Neural progenitor cell (in vitro differentiated cells): ENCODE measurements at regions not wholly inside any gene's neighbourhood (a gene's known extent, or its start where the extent isn't known, plus 50 kb on each side); places are given as distances from the start of the nearest gene placed in this dataset.
A peak's percentile ranks its signal among the peaks of the same experiment; 100 is the strongest.

ENCODE experiments used
- DNase-seq: peaks from one replicate; pipeline ENCODE4 v3.0.0-alpha.2; 2016; ENCODE audit warnings: low spot score
- H2AFZ ChIP-seq: fragments of 200-600 bp; sonication (generic); replicated peaks from 2 replicates; pipeline ENCODE4 v1.6.1; 2016; ENCODE audit warnings: antibody characterized with exemption
- H3F3A ChIP-seq: fragments of 200-600 bp; sonication (generic); 2 replicates; pipeline ENCODE4 v1.6.1; 2016; ENCODE audit warnings: antibody characterized with exemption, low read depth
- H3K27ac ChIP-seq: fragments of 200-600 bp; sonication (generic); 2 replicates; pipeline ENCODE4 v1.5.1; 2016; ENCODE audit warnings: mild to moderate bottlenecking
- H3K27me3 ChIP-seq: fragments of 200-600 bp; sonication (generic); 2 replicates; pipeline ENCODE4 v1.6.1; 2016; ENCODE audit warnings: mild to moderate bottlenecking, moderate library complexity
- H3K36me3 ChIP-seq: fragments of 200-600 bp; sonication (generic); 2 replicates; pipeline ENCODE4 v1.5.1; 2016
- H3K4me1 ChIP-seq: fragments of 200-600 bp; sonication (generic); 2 replicates; pipeline ENCODE4 v1.6.1; 2016; ENCODE audit warnings: mixed run types
- H3K4me2 ChIP-seq: fragments of 200-600 bp; sonication (generic); 2 replicates; pipeline ENCODE4 v1.6.1; 2016
- H3K4me3 ChIP-seq: fragments of 200-600 bp; sonication (generic); 2 replicates; pipeline ENCODE4 v1.5.1; 2016
- H3K79me2 ChIP-seq: fragments of 200-600 bp; sonication (generic); 2 replicates; pipeline ENCODE4 v1.6.1; 2016; ENCODE audit warnings: low read depth
- H3K9ac ChIP-seq: fragments of 200-600 bp; sonication (generic); 2 replicates; pipeline ENCODE4 v1.6.1; 2016
- H3K9me3 ChIP-seq: fragments of 200-600 bp; sonication (generic); 2 replicates; pipeline ENCODE4 v1.5.1; 2016; ENCODE audit warnings: low read depth
- H4K20me1 ChIP-seq: fragments of 200-600 bp; sonication (generic); 2 replicates; pipeline ENCODE4 v1.6.1; 2016; ENCODE audit warnings: low read depth
- H3K27ac Mint-ChIP-seq: 3 replicates; pipeline ENCODE4 v1.8.0; 2021; ENCODE audit warnings: mixed read lengths
- H3K27me3 Mint-ChIP-seq: 2 replicates; pipeline ENCODE4 v1.8.0; 2022; ENCODE audit warnings: low read depth, mild to moderate bottlenecking, inconsistent platforms, moderate library complexity, mixed read lengths; ENCODE audit not compliant: insufficient read depth
- H3K36me3 Mint-ChIP-seq: 3 replicates; pipeline ENCODE4 v1.8.0; 2021; ENCODE audit warnings: mixed read lengths
- H3K4me1 Mint-ChIP-seq: 3 replicates; pipeline ENCODE4 v1.8.0; 2021; ENCODE audit warnings: mixed read lengths
- H3K4me3 Mint-ChIP-seq: 3 replicates; pipeline ENCODE4 v1.8.0; 2021; ENCODE audit warnings: mild to moderate bottlenecking, moderate library complexity, mixed read lengths
- H3K9me3 Mint-ChIP-seq: 3 replicates; pipeline ENCODE4 v1.8.0; 2020; ENCODE audit warnings: mixed read lengths
- CTCF ChIP-seq: fragments of 200-600 bp; sonication (generic); IDR thresholded peaks from 2 replicates; pipeline ENCODE4 v1.5.1; 2017; ENCODE audit warnings: antibody characterized with exemption, mild to moderate bottlenecking
- EZH2 ChIP-seq: fragments of 200-600 bp; sonication (generic); IDR thresholded peaks from 2 replicates; pipeline ENCODE4 v1.6.1; 2017; ENCODE audit warnings: antibody characterized with exemption, mild to moderate bottlenecking, moderate library complexity
- EZH2phosphoT487 ChIP-seq: fragments of 200-600 bp; sonication (generic); IDR thresholded peaks from 2 replicates; pipeline ENCODE4 v1.6.1; 2017; ENCODE audit warnings: antibody characterized with exemption

DNA sequence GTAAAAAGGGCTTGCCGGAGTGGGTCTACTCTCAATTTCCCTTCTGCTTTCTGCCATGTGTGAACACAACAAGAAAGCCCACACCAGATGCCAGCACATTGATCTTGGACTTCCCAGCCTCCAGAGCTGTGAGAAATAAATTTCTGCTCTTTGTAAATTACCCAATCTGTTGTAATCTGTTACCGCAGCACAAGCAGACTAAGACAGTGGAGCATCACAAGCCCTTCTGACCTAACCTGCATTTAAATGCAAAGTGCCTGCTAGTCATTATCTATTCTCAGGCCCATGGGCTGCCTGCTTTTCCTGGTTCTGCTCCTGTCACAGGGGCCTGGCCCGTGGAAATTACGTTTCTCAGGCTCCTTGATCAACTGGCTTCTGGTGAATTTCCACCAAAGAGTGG, 199.3 kb upstream of the AUTS2 start:
- Mint-ChIP-seq H3K4me1 (peaks cover 13% of the 10 kb centered on the region), H3K27me3 (no peaks in the 10 kb centered on the region), H3K27ac (no peak overlapping the region), H3K36me3 (no peaks in the 10 kb centered on the region), H3K4me3 (no peak overlapping the region), H3K9me3 (peaks cover 16% of the 10 kb centered on the region)
- no peak for DNase-seq
- Histone ChIP-seq H3K79me2 (no peaks in the 10 kb centered on the region), H3K9ac (no peak overlapping the region), H3K4me3 (no peak overlapping the region), H3F3A (peaks cover 6% of the 10 kb centered on the region), H2AFZ (no peak overlapping the region), H3K9me3 (no peaks in the 10 kb centered on the region), H3K4me1 (peaks cover 5% of the 10 kb centered on the region), H3K27ac (no peak overlapping the region), H3K4me2 (no peak overlapping the region), H3K27me3 (no peaks in the 10 kb centered on the region), H3K36me3 (no peaks in the 10 kb centered on the region), H4K20me1 (no peaks in the 10 kb centered on the region)
- TF ChIP-seq CTCF (no peak), EZH2phosphoT487 (no peak), EZH2 (no peak)

DNA sequence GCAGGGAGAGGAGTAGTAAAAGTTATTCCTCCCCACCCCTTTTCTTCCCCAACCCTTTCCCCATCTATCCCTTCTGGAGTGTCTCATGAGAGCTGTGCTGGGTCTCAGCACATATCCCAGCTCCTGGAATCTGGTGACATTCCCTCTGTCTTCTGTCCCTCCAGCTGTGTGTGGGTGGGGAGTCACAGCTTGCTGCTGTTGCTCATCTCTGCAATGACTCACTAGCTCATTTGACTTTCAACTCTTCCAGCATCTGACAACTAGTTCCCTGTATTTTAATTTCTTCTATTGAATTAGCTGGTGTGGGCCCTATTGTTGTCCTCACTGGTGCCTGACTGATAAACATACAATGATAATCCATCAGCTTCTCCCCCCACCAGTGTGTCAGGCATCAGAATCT, 198.9 kb upstream of the AUTS2 start:
- Histone ChIP-seq H3K4me3 (no peak overlapping the region), H3K27ac (no peak overlapping the region), H3F3A (peaks cover 6% of the 10 kb centered on the region), H3K27me3 (no peaks in the 10 kb centered on the region), H3K4me1 (peaks cover 5% of the 10 kb centered on the region), H3K4me2 (no peak overlapping the region), H3K79me2 (no peaks in the 10 kb centered on the region), H4K20me1 (no peaks in the 10 kb centered on the region), H2AFZ (no peak overlapping the region), H3K36me3 (no peaks in the 10 kb centered on the region), H3K9me3 (no peaks in the 10 kb centered on the region), H3K9ac (no peak overlapping the region)
- Mint-ChIP-seq H3K4me3 (no peak overlapping the region), H3K27me3 (no peaks in the 10 kb centered on the region), H3K36me3 (no peaks in the 10 kb centered on the region), H3K9me3 (peaks cover 16% of the 10 kb centered on the region), H3K27ac (no peak overlapping the region), H3K4me1 (peaks cover 13% of the 10 kb centered on the region)
- DNase-seq: peak; percentile 22
- TF ChIP-seq EZH2 (no peak), CTCF (no peak), EZH2phosphoT487 (no peak)

- Histone ChIP-seq H3K27ac (no peak overlapping the region), H4K20me1 (no peaks in the 10 kb centered on the region), H3K79me2 (no peaks in the 10 kb centered on the region), H3F3A (peaks cover 6% of the 10 kb centered on the region), H2AFZ (no peak overlapping the region), H3K9me3 (no peaks in the 10 kb centered on the region), H3K4me3 (no peak overlapping the region), H3K9ac (no peak overlapping the region), H3K27me3 (no peaks in the 10 kb centered on the region), H3K4me2 (no peak overlapping the region), H3K4me1 (peaks cover 5% of the 10 kb centered on the region), H3K36me3 (no peaks in the 10 kb centered on the region)
- TF ChIP-seq EZH2phosphoT487: no peak
- TF ChIP-seq EZH2: no peak
- TF ChIP-seq CTCF: no peak
- Mint-ChIP-seq H3K27me3 (peaks cover 8% of the 10 kb centered on the region), H3K27ac (no peak overlapping the region), H3K4me1 (peaks cover 8% of the 10 kb centered on the region), H3K9me3 (peaks cover 13% of the 10 kb centered on the region), H3K36me3 (no peaks in the 10 kb centered on the region), H3K4me3 (no peak overlapping the region)
- DNase-seq: no peak
Observed at GRCh38 chr7:69402696-69403095, 195.6 kb upstream of the AUTS2 start.

DNA sequence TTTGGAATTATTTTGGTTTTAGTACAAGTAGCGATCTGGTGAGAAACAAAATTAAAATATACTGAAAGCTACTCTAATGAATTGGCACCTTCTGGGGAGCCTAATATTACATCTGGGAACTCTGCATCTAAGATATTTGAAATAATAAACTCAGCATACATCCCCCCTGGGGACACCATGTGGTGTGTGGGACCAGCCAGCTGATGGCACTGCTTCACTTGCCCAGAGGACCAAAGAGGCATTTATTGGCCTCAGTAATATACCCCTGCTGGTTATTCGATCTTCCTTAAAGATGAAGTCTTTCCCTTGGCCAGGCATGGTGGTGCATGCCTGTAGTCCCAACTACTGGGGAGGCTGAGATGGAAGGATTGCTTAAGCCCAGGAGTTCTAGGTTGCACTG, 195.1 kb upstream of the AUTS2 start:
- Histone ChIP-seq H3K27ac (no peak overlapping the region), H3K4me2 (no peak overlapping the region), H3K4me3 (no peak overlapping the region), H3K9ac (no peak overlapping the region), H3K4me1 (peaks cover 5% of the 10 kb centered on the region), H3K79me2 (no peaks in the 10 kb centered on the region), H3K9me3 (no peaks in the 10 kb centered on the region), H3K27me3 (no peaks in the 10 kb centered on the region), H4K20me1 (no peaks in the 10 kb centered on the region), H2AFZ (no peak overlapping the region), H3K36me3 (no peaks in the 10 kb centered on the region), H3F3A (peaks cover 6% of the 10 kb centered on the region)
- TF ChIP-seq CTCF: peak; percentile 46
- TF ChIP-seq EZH2phosphoT487: no peak
- no peak for TF ChIP-seq EZH2
- no peak overlapping the region for H3K27ac Mint-ChIP-seq
- peaks cover 8% of the 10 kb centered on the region for H3K27me3 Mint-ChIP-seq
- H3K4me3 Mint-ChIP-seq: no peak overlapping the region
- no peaks in the 10 kb centered on the region for H3K36me3 Mint-ChIP-seq
- peak; percentile 24 for DNase-seq
- H3K4me1 Mint-ChIP-seq: peaks cover 8% of the 10 kb centered on the region
- peaks cover 11% of the 10 kb centered on the region for H3K9me3 Mint-ChIP-seq
